PC-9 (cell line): ENCODE measurements at regions not wholly inside any gene's neighbourhood (a gene's known extent, or its start where the extent isn't known, plus 50 kb on each side); places are given as distances from the start of the nearest gene placed in this dataset.

Experiments used
- BruUV-seq: library from RNA; stranded (reverse); fragments of 400-500 nt; replicated peaks from 2 replicates; lab custom pipeline; 2021; lab: Mats Ljungman, UMichigan
- CTCF ChIA-PET: fragments of 300-600 bp; sonication (Branson Sonifier 250); formaldehyde crosslinking; loops from one replicate; lab custom pipeline; 2022; ENCODE audit warnings: antibody characterized with exemption; lab: Charles Lee
- POLR2A ChIA-PET: fragments of 300-600 bp; sonication (Branson Sonifier 250); formaldehyde crosslinking; loops from one replicate; lab custom pipeline; 2022; ENCODE audit warnings: antibody characterized with exemption; ENCODE audit not compliant: unreplicated experiment; lab: Charles Lee
- DNase-seq, 2 experiments: peaks; one replicate each; pipeline versions ENCODE4 v3.0.0 to v3.0.0-alpha.2; 2015 to 2022; ENCODE audit warnings: mixed read lengths in 1 of 2
- H2AFZ ChIP-seq: fragments of 200-600 bp; sonication (generic); 2 replicates; pipeline ENCODE4 v1.8.1; 2017; ENCODE audit warnings: antibody characterized with exemption
- H3F3A ChIP-seq: fragments of 200-600 bp; sonication (generic); 2 replicates; pipeline ENCODE4 v1.8.1; 2017; ENCODE audit warnings: antibody characterized with exemption, mild to moderate bottlenecking, low read depth; ENCODE audit not compliant: insufficient read depth
- H3K27ac ChIP-seq: fragments of 200-600 bp; sonication (generic); 2 replicates; pipeline ENCODE4 v1.6.1; 2016; ENCODE audit warnings: mixed run types
- H3K27me3 ChIP-seq: fragments of 200-600 bp; sonication (generic); 2 replicates; pipeline ENCODE4 v1.6.1; 2016; ENCODE audit warnings: low read depth, mixed run types; ENCODE audit not compliant: insufficient read depth
- H3K36me3 ChIP-seq: fragments of 200-600 bp; sonication (generic); 2 replicates; pipeline ENCODE4 v1.6.1; 2016; ENCODE audit warnings: low read depth, mixed run types
- H3K4me1 ChIP-seq: fragments of 200-600 bp; sonication (generic); replicated peaks from 2 replicates; pipeline ENCODE4 v1.6.1; 2016; ENCODE audit warnings: mixed run types; ENCODE audit not compliant: insufficient read depth
- H3K4me2 ChIP-seq: fragments of 200-600 bp; sonication (generic); 2 replicates; pipeline ENCODE4 v1.6.1; 2017; ENCODE audit warnings: mixed run types
- H3K4me3 ChIP-seq: fragments of 200-600 bp; sonication (generic); 2 replicates; pipeline ENCODE4 v1.6.1; 2016; ENCODE audit warnings: mixed run types
- H3K79me2 ChIP-seq: fragments of 200-600 bp; sonication (generic); 2 replicates; pipeline ENCODE4 v1.6.1; 2017; ENCODE audit warnings: low read depth, mixed run types
- H3K9me2 ChIP-seq: fragments of 200-600 bp; sonication (generic); 2 replicates; pipeline ENCODE4 v1.8.1; 2017; ENCODE audit warnings: mild to moderate bottlenecking; ENCODE audit not compliant: insufficient read depth
- H3K9me3 ChIP-seq: fragments of 200-600 bp; sonication (generic); 2 replicates; pipeline ENCODE4 v1.8.1; 2016; ENCODE audit warnings: low read depth; ENCODE audit not compliant: insufficient read depth
- H4K20me1 ChIP-seq: fragments of 200-600 bp; sonication (generic); 2 replicates; pipeline ENCODE4 v1.8.1; 2017; ENCODE audit not compliant: insufficient read depth
- CTCF ChIP-seq: fragments of 200-600 bp; sonication (generic); conservative IDR thresholded peaks from 2 replicates; pipeline ENCODE4 v1.6.1; 2017; ENCODE audit warnings: mixed run types, antibody characterized with exemption, mild to moderate bottlenecking, moderate library complexity
- EZH2 ChIP-seq: fragments of 200-600 bp; sonication (generic); IDR thresholded peaks from 2 replicates; pipeline ENCODE4 v1.8.0; 2017; ENCODE audit warnings: antibody characterized with exemption, low read depth
- intact Hi-C: fragments of 100-400 bp; cut with micrococcal nuclease; formaldehyde crosslinking; loops from one replicate; pipeline ENCODE4 v1.10.0; 2022; ENCODE audit not compliant: unreplicated experiment

- no peaks in the 10 kb centered on the region for H3K79me2 ChIP-seq
- no peaks in the 10 kb centered on the region for H3K27me3 ChIP-seq
- no peaks in the 10 kb centered on the region for H3F3A ChIP-seq
- no peaks in the 10 kb centered on the region for H3K9me3 ChIP-seq
- ChIA-PET CTCF (no interaction called here), POLR2A (no interaction called here)
- H4K20me1 ChIP-seq, result no peaks in the 10 kb centered on the region
- H3K4me2 ChIP-seq, result no peak overlapping the region
- no peak for TF ChIP-seq EZH2
- no peak; the same call in 1 of the 2 replicates for TF ChIP-seq CTCF
- intact Hi-C loops, result no loop called here
- H3K4me1 ChIP-seq, result no peaks in the 10 kb centered on the region
- no peak overlapping the region for H3K4me3 ChIP-seq
- no peaks in the 10 kb centered on the region for H3K36me3 ChIP-seq
- no peak overlapping the region for H2AFZ ChIP-seq
- BruUV-seq, result no TSS peak
- no peak overlapping the region for H3K27ac ChIP-seq
- no peak for DNase-seq
- H3K9me2 ChIP-seq, result no peaks in the 10 kb centered on the region
These were observed 654.9 kb downstream of the ADCYAP1 start for GRCh38 chr18:1559563-1559962.

- H3K4me1 ChIP-seq, result no peaks in the 10 kb centered on the region
- H4K20me1 ChIP-seq, result no peaks in the 10 kb centered on the region
- no peaks in the 10 kb centered on the region for H3F3A ChIP-seq
- no peak overlapping the region for H3K4me2 ChIP-seq
- no peaks in the 10 kb centered on the region for H3K27me3 ChIP-seq
- no peaks in the 10 kb centered on the region for H3K9me2 ChIP-seq
- no peak overlapping the region for H3K4me3 ChIP-seq
- ChIA-PET POLR2A (no interaction called here), CTCF (no interaction called here)
- DNase-seq, result no peak
- intact Hi-C loops, result no loop called here
- H3K9me3 ChIP-seq, result no peaks in the 10 kb centered on the region
- no peaks in the 10 kb centered on the region for H3K79me2 ChIP-seq
- H3K36me3 ChIP-seq, result no peaks in the 10 kb centered on the region
- no peak overlapping the region for H3K27ac ChIP-seq
- no peak overlapping the region; the same call in 1 of the 2 replicates for H2AFZ ChIP-seq
- BruUV-seq, result no TSS peak
- TF ChIP-seq EZH2, result no peak
- no peak for TF ChIP-seq CTCF
These were observed 660.1 kb downstream of the ADCYAP1 start for GRCh38 chr18:1564793-1565192.

- Histone ChIP-seq H3F3A (no peaks in the 10 kb centered on the region), H2AFZ (no peak overlapping the region), H3K36me3 (no peaks in the 10 kb centered on the region), H3K27me3 (no peaks in the 10 kb centered on the region), H3K4me1 (no peaks in the 10 kb centered on the region), H3K4me2 (no peak overlapping the region), H3K9me2 (peaks cover 7% of the 10 kb centered on the region; the same call in 1 of the 2 replicates), H3K27ac (no peak overlapping the region), H4K20me1 (no peaks in the 10 kb centered on the region), H3K9me3 (no peaks in the 10 kb centered on the region), H3K79me2 (no peaks in the 10 kb centered on the region), H3K4me3 (no peak overlapping the region)
- no peak for DNase-seq
- ChIA-PET CTCF (no interaction called here), POLR2A (no interaction called here)
- intact Hi-C loops, result no loop called here
- TF ChIP-seq CTCF, result no peak
- no peak for TF ChIP-seq EZH2
- no TSS peak for BruUV-seq
These were observed 666.5 kb downstream of the ADCYAP1 start for GRCh38 chr18:1571206-1571605.
